ENCODE measurements at regions not wholly inside any gene's neighbourhood (a gene's known extent, or its start where the extent isn't known, plus 50 kb on each side); places are given as distances from the start of the nearest gene placed in this dataset.
A peak's percentile ranks its signal among the peaks of the same experiment; 100 is the strongest.
"Not testable (repeated sequence)": the region's sequence is repeated elsewhere in the genome, so short reads cannot be mapped to it uniquely, and the experiment has no call there.

DNA sequence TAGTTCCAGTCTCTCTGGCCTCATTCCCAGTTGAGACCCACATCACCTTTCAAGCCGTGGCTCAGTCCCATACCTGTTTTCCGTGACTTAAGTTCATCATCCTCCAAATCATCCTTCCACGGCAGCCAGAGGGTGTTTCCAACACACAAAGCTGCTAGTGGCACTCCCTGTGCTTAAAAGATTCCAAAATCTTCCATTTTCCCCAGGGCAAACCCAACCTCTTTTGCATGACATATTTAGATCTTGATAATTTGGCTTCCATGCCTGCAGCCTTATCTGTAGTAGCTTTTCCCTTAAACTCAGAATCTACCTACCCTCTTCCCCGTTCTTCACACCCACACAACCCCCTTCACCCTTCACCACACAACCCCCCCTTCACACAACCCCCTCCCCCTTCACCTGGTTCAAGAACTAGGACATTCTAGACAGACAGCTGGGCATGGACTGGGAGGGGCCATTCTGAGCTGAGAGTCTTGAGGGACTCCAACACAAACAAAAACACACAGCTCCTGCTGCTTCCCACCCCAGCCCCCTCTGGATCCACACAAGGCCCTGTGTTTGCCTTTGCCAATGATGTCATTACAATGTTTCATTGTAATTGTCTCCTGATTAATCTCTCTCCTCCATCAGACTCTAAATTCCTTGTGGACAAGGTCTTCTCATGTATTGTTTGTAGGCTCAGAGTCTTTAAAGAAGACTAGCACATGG is 268.2 kb downstream of the SH3GL2 start:
- DNase-seq (ENCODE audit: low read depth): no peak

GRCh38 chr9:17847908-17848307 is 269.0 kb downstream of the SH3GL2 start:
- no peak for DNase-seq (ENCODE audit: low read depth)

DNA sequence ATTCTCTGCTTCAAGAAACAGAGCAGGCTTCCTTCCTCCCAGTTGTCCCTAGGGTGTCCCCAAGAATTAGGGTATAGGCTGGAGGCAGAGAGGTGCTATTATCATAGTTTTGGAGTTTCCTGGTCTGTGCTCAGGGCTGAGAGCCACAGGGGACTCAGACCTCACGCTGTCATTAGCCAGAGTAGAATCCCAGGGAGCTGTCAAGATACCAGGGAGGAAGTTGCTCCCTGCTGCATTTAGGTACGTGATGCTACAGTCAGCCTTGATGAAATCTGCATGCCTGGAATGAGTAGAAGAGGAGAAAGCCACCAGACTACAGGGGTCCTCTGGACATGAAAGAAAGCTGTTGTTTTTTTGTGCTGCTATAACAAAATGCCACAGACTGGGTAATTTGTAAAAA is 273.2 kb downstream of the SH3GL2 start:
- DNase-seq (ENCODE audit: low read depth): no peak

GRCh38 chr9:17854487-17854886 is 275.6 kb downstream of the SH3GL2 start:
- DNase-seq (ENCODE audit: low read depth): no peak

DNA sequence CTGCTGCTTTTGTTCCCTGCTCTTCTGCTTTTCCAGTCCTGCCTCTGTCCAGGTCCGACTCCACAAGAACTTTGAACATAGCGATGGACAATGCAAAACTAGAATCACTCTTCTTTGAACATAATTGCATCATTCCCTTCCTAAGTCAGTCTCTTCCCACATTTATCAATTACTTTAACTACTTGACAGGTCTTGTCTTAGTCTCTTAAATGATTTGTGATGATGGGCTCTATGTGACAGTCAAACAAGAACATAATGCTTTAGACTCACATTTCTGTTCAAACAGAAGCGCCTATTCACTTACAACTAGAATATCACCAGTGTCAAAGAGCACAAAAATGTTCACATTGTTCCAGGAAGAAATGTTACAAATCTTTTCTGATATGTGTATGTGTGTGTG is 278.1 kb downstream of the SH3GL2 start:
- no peak for DNase-seq (ENCODE audit: low read depth)

DNA sequence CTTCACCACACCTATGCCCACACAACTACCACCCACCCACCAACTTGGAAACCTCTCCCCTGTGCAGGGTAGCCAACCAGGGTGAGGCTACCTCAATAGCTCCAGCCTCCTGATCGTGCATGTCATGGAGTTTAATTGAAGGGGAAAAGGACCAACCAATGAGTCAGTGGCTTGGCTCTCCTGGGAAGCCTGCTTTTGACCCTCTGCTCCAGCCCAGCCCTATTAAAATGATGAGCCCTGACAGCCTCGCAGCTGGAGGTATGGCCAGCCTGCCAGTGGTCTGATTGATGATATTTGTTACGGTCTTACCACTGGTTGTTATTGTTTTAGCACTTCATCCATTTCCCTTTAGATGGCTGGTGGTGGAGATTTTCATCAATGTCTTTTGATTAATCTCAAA is 280.4 kb downstream of the SH3GL2 start:
- DNase-seq (ENCODE audit: low read depth): peak; percentile 1

- no peak for DNase-seq (ENCODE audit: low read depth)
Observed at GRCh38 chr9:17859987-17860386, 281.1 kb downstream of the SH3GL2 start.

DNA sequence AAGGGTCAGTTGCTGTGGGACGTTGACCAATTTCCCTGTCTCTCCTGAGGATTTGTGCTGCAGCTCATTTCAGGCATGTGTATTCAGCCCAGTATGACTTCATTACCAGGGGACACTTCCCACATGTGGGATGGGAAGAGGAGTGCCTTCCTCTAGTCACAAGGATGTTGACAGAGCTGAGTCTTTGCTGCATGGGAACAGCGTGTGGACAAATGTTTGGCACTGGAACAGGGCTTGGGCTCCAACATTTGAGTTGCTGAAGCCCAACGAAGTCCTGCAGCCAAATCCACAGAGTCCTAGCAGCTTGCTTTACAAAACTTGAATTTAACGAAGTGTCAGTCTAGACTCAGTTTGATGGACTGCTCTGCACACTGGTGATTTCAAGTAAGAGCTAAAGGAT is 283.2 kb downstream of the SH3GL2 start:
- DNase-seq (ENCODE audit: low read depth): no peak

GRCh38 chr9:17862629-17863028 is 283.8 kb downstream of the SH3GL2 start:
- DNase-seq (ENCODE audit: low read depth): no peak

DNA sequence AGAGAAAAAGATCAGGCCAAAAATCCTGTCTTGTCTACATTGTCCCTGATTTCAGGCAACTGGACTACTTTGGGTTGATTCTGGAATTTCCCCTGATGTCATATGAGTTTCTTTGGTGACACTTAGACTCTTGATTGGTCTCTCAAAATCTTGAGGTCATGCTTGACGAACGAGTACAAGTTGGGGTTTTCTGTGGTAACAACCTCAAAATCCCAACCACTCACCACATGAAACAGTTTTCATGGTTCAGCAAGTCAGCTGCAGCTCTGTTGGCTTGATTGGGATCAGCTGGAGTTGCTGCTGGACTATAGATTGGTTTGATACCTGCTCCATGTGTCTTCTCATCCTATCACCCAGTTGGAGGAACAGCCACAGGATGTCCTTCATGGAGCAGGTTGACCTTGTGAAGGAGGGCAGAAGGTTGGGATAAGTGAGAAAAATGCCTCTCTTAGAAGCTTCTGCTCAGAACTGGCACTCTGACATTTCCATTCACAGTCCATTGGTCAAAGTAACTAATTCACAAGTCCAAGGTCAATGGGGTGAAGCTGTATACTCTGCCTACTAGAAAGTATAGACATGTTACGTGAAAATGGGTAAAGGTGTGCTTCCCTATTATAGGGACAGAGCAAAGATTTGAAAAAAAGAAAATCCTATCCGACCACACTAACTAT is 284.5 kb downstream of the SH3GL2 start:
- no peak for DNase-seq (ENCODE audit: low read depth)

DNA sequence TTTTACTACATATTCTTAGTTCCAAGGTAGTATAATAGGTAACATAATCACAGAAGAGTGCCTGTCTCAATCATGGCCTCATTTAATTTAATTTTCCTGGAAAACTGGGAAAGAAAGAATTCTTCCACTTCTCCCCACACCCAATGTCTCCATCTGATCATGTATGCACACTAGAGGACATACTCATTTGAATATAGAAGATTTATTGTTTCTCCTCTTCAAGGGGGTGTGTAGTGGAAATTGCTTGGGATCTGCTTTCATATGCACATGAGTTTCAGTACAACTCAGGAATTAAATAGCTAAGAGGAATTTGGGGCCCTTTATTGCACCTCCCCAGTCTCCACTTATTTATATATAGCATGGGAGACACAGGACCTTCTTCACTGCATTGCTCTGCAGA is 285.1 kb downstream of the SH3GL2 start:
- no peak for DNase-seq (ENCODE audit: low read depth)

GRCh38 chr9:17864951-17865350 is 286.1 kb downstream of the SH3GL2 start:
- no peak for DNase-seq (ENCODE audit: low read depth)

DNA sequence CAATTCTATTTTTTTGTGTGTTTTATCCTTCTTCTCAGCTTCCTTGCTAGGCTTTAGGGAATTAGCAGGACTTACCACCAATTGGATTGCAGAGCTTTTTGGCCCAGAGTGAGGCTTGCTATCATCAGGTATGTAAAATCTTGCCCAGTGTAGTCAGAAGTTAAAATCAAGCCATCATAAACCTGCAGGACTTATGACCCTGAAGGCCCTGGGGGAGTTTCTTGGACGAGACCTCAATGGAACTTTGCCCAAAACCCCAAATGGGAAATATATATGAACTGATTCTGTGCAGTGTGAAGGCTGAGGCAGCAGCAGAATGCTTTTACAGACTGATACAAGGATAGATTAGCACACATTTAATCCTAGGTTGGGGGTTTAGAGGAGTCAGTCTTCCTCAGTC is 287.0 kb downstream of the SH3GL2 start:
- DNase-seq (ENCODE audit: low read depth): no peak

GRCh38 chr9:17870722-17871121 is 291.9 kb downstream of the SH3GL2 start:
- no peak for DNase-seq (ENCODE audit: low read depth)

DNA sequence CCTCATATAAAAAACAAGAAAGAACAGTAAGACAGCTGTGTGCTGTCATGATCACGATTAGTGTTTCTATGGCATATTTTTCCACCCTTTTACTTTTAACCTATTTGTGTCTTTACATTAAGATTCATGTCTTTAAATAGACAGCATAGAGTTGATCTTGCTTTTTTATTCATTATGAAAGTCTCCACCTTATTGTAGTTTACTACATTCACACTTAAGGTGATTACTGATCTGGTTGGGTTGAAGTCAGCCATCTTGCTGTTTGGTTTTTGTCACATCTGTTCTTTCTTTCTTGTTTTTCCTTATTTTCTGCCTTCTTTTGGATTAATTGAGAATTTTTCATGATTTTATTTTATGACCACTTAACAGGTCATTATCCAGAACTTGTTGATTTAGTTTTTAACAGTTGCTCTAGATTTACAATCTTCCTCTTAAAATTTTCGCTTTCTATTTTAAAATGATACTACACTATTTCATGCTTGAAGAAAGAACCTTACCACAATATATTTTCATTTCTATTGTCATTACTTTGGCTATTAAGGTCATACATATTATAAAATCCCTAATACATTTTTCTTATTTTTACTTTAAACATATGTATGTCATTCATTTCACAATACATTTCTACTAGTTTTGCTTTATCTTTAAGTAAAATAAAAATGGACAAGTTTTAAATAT is 292.5 kb downstream of the SH3GL2 start:
- no peak for DNase-seq (ENCODE audit: low read depth)

- DNase-seq (ENCODE audit: low read depth): no peak
Observed at GRCh38 chr9:17875886-17876285, 297.0 kb downstream of the SH3GL2 start.

- DNase-seq (ENCODE audit: low read depth): no peak
Observed at GRCh38 chr9:17876687-17877086, 297.8 kb downstream of the SH3GL2 start.

DNA sequence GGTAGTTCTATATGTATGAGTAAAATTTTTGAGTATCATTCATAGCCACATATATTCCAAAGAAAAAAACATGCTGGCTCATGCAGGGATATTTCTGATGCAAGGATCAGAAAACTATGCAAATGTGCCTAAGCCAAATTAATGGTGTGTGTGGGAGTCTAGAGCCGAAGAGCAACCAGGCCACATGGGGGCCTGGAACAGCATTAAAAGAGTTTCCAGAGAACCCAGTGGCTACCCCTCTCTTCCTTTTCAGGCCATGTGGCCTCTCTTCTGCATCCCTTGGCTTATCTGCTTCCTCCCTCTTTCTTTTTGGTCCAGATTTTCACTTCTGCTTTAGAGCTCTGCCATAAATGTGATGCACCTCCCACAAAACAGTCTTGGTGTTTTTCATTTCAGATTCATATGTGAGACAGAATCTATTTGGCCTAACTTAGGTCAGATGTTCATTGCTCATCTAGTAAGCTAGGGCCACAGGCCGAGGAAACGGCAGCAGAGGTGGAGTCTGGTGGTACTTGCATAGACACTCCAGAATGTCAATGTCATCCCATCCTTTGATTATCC is 300.0 kb downstream of the SH3GL2 start:
- DNase-seq (ENCODE audit: low read depth): no peak

DNA sequence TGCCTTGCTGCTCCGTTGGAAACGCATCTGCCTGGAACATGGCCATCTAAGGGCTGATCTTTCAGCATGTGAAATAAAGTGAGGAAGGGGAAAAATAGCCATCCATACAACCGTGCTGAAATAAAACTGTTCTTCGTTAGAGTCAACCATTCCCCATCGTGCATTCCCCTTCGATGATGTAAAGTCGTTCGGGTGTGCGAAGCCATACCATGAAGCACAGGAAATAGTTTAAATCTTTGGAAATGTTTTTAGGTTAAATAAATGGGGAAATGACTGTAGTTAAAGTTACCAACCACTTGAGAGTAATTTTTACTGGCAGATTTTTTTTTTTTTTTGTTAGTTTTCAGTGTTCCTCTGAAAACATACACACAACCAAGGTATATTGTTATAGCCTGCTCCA is 302.5 kb downstream of the SH3GL2 start:
- no peak for DNase-seq (ENCODE audit: low read depth)

DNA sequence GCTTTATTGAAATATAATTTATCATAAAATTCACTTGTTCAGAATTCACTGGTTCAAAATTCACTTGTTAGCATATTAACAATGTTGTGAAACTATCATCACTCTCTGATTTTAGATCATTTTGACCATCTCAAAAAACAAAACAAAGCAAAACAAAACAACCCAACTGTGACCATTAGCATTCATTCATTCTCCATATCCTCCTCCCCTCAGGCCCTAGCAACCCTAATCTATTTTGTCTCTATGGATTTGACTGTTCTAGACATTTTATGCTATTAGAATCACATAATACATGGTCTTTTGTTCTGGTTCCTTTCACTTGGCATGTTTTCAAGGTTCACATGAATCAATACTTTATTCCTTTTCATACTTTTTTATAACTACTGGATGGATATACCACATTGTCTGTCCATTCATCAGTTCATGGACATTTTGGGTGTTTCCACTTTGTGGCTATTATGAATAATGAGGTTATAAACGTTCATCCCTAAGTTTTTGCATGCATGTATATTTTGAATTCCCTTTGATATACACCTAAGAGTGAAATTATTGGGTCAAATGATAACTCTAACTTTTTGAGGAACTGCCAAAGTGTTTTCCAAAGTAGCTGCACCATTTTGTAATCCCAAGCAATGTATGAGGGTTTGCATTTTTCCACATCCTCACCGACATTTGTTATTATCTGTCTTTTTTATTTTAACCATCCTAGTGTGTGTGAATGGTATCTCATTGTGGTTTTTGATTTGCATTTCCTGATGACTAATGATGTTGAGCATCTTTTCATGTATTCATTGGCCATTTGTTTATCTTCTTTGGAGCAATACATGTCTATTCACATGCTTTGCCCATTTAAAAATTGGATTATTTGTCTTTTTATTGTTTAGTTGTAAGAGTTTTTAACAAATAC is 304.1 kb downstream of the SH3GL2 start:
- DNase-seq (ENCODE audit: low read depth): no peak

GRCh38 chr9:17888066-17888465 is 309.2 kb downstream of the SH3GL2 start:
- DNase-seq (ENCODE audit: low read depth): no peak

- not testable (repeated sequence) for DNase-seq (ENCODE audit: low read depth)
Observed at GRCh38 chr9:17888964-17889363, 310.1 kb downstream of the SH3GL2 start.

All from Daoy (cell line).